ENCODE measurements at regions not wholly inside any gene's neighbourhood (a gene's known extent, or its start where the extent isn't known, plus 50 kb on each side); places are given as distances from the start of the nearest gene placed in this dataset.

DNA sequence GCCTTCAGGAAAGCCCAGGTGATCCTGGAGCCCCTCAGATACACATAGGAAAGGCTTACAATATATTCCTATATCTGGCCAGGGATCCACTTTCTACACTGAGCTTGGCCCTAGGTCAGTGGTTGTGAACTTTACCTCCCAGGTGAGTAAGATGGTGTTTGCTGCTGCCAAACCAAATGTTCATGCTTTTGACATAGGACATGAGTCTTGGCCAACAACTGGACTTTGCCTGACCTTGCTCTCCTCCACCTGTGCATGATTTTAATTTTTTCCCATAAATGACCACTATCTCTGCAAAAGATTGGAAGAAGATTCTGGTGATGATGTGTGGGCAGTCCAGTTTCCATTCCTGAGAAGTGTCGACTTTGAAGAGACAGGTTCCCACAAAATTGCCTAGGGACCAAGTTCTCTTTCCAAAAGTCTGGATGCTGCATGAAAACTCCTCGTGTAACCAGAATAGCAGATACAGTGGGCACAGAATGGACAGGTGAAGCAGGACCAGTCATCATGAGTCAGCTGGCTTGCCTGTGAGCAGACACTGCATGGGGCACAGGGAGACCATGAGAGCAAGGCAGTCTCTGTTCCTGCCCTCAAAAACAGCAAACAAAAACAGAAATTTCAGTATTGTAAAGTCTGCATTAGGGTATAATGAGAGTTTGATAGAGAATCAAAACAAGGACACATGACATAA, 226.4 kb upstream of the MON1B start:
- DNase-seq = no peak
- H3K4me3 ChIP-seq = no peak overlapping the region
- H3K4me1 ChIP-seq (ENCODE audit: low read depth) = no peaks in the 10 kb centered on the region
- no peaks in the 10 kb centered on the region for H3K36me3 ChIP-seq (ENCODE audit: low read depth)
- TF ChIP-seq CTCF (IDR thresholded peaks at IDR 0.05) = no peak
- intact Hi-C loops (cut with DNase I, micrococcal nuclease) = no loop called here
- no peak for ATAC-seq
- H3K9me3 ChIP-seq = no peaks in the 10 kb centered on the region

- Histone ChIP-seq H3K9me3 (no peaks in the 10 kb centered on the region), H3K4me3 (no peak overlapping the region), H3K4me1 (ENCODE audit: low read depth) (no peaks in the 10 kb centered on the region), H3K36me3 (ENCODE audit: low read depth) (no peaks in the 10 kb centered on the region)
- DNase-seq = no peak
- no peak for TF ChIP-seq CTCF (IDR thresholded peaks at IDR 0.05)
- intact Hi-C loops (cut with DNase I, micrococcal nuclease) = no loop called here
- ATAC-seq = no peak
Observed at GRCh38 chr16:76970087-76970744, 220.8 kb upstream of the MON1B start.

DNA sequence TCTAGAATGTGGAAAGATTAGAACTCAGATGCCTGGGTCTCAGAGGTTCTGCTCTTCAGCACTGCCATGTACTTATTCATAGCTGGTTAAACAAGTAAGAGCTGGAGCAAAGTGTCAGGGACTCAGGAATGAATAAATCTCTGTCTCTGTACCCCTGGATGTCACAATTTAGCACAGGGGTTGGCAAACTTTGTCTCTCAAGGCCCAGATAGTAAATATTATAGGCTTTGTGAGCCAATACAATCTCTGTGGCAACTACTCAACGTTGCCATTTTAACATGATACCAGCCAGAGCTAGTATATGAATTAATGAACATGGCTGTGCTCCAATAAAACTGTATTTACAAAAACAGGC, 220.3 kb upstream of the MON1B start:
- no peak for DNase-seq

DNA sequence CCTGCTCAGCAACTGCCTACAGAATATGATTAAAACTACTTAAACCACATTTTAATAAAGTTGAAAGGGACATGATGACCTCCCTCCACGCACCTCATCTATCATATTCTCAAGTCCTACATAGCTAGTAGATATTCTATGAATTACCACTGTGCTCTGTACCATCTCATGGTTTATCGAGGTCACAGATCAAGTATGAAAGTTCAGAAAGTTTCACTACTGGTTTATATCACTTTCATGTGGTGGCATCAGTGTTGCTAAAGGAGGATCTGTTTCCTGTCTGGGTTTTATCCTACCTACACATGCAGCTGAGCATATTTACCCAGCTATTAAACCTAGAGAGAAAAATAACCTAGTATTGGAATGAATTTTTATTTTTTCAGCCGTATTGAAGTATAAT, 214.9 kb upstream of the MON1B start:
- Histone ChIP-seq H3K4me3 (no peak overlapping the region), H3K36me3 (ENCODE audit: low read depth) (no peaks in the 10 kb centered on the region), H3K4me1 (ENCODE audit: low read depth) (no peaks in the 10 kb centered on the region), H3K9me3 (no peaks in the 10 kb centered on the region)
- intact Hi-C loops (cut with DNase I, micrococcal nuclease) = no loop called here
- ATAC-seq (no peak), DNase-seq (no peak)
- TF ChIP-seq CTCF (IDR thresholded peaks at IDR 0.05) = no peak

More for the DNA sequence above, 220.3 kb upstream of the MON1B start:
- ATAC-seq = no peak
- intact Hi-C loops (cut with DNase I, micrococcal nuclease) = no loop called here
- Histone ChIP-seq H3K4me1 (ENCODE audit: low read depth) (no peaks in the 10 kb centered on the region), H3K36me3 (ENCODE audit: low read depth) (no peaks in the 10 kb centered on the region), H3K4me3 (no peak overlapping the region), H3K9me3 (no peaks in the 10 kb centered on the region)
- TF ChIP-seq CTCF (IDR thresholded peaks at IDR 0.05) = no peak

DNA sequence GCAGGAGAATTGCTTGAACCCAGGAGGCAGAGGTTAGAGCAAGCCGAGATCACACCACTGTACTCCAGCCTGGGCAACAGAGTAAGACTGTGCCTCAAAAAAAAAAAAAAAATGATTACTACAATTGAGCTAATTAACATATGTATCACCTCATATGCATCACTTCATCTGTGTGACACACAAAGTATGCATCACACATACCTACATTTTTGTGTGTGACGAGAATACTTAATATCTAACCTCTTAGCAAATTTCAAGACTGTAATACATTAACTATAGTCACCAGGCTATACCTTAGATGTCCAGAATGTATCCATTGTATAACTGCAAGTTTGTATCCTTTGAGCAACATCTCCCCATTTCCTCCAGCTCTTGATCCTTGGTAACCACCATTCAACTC, 214.2 kb upstream of the MON1B start:
- Histone ChIP-seq H3K4me1 (ENCODE audit: low read depth) (no peaks in the 10 kb centered on the region), H3K9me3 (no peaks in the 10 kb centered on the region), H3K4me3 (no peak overlapping the region), H3K36me3 (ENCODE audit: low read depth) (no peaks in the 10 kb centered on the region)
- TF ChIP-seq CTCF (IDR thresholded peaks at IDR 0.05) = no peak
- intact Hi-C loops (cut with DNase I, micrococcal nuclease) = no loop called here
- no peak for ATAC-seq
- no peak for DNase-seq
